ENCODE measurements at regions not wholly inside any gene's neighbourhood (a gene's known extent, or its start where the extent isn't known, plus 50 kb on each side); places are given as distances from the start of the nearest gene placed in this dataset.

DNA sequence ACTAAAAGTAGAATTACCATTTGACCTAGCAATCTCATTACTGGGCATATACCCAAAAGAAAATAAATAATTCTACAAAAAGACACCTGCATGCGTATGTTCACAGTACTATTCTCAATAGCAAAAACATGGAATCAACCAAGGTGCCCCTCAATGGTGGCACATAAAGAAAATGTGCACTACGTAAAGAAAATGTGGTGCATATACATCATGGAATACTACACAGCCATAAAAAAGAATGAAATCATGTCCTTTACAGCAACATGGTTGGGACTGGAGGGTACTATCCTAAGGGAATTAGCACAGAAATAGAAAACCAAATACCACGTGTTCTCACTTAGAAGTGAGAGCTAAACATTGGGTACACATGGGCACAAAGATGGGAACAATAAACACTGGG is 250.7 kb upstream of the TNP1 start:
- Histone ChIP-seq H3K4me3 (ENCODE audit: insufficient read depth, low read depth, low read length, poor library complexity, severe bottlenecking) (no peak overlapping the region), H3K4me1 (ENCODE audit: control insufficient read depth, insufficient read depth, low read length, poor library complexity, severe bottlenecking) (no peaks in the 10 kb centered on the region), H3K36me3 (ENCODE audit: control insufficient read depth, insufficient read depth, low read length) (no peaks in the 10 kb centered on the region), H3K9me3 (ENCODE audit: control insufficient read depth, low read length) (no peaks in the 10 kb centered on the region), H3K27me3 (replicated peaks; ENCODE audit: control insufficient read depth, insufficient read depth, low read length, poor library complexity, severe bottlenecking) (no peaks in the 10 kb centered on the region), H3K27ac (ENCODE audit: insufficient read depth, low read length, poor library complexity, severe bottlenecking) (no peak overlapping the region)
- DNase-seq, result no peak

DNA sequence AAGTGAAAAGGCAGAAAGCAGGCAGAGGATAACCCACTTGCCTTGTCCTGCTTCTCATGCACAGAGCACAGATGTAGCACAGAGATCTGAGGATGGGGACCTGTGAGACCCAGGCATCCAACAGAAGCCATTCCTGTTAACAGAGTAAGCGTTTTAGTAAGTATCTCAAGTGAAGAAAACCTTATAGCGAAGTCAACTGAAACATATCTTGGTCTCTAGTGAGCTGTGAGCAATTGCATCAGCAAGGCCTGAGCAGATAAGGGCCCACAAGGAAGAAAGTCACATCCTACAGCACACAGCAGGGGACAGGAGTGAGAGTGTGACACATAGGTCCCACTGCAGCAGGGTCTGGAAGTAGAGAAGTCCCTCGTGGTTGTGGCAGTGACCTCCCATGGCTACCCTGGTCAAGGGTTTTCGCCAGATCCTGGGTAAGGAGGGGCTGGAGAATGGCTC is 248.7 kb upstream of the TNP1 start:
- Histone ChIP-seq H3K27me3 (replicated peaks; ENCODE audit: control insufficient read depth, insufficient read depth, low read length, poor library complexity, severe bottlenecking) (no peaks in the 10 kb centered on the region), H3K36me3 (ENCODE audit: control insufficient read depth, insufficient read depth, low read length) (no peaks in the 10 kb centered on the region), H3K4me1 (ENCODE audit: control insufficient read depth, insufficient read depth, low read length, poor library complexity, severe bottlenecking) (no peaks in the 10 kb centered on the region), H3K27ac (ENCODE audit: insufficient read depth, low read length, poor library complexity, severe bottlenecking) (no peak overlapping the region), H3K4me3 (ENCODE audit: insufficient read depth, low read depth, low read length, poor library complexity, severe bottlenecking) (no peak overlapping the region), H3K9me3 (ENCODE audit: control insufficient read depth, low read length) (no peaks in the 10 kb centered on the region)
- DNase-seq, result no peak

DNA sequence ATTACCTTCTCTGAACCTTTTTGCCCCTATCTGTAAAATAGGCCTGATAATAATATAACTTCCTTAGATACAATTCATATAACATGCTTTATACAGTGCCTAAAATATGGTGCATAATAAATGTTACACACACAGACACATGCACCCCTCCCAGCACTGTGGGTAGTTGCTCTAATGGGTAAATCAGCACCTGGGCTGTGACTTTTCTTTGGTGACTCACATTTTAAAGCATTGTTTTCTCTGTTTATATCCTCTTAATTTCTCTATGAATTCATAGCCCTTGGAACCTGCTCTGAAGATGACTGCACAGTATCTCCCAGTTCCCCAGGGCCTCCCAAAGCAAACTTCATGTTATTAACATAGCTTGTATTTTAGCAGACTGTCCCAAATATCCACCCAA is 248.2 kb upstream of the TNP1 start:
- Histone ChIP-seq H3K36me3 (ENCODE audit: control insufficient read depth, insufficient read depth, low read length) (no peaks in the 10 kb centered on the region), H3K4me3 (ENCODE audit: insufficient read depth, low read depth, low read length, poor library complexity, severe bottlenecking) (no peak overlapping the region), H3K27me3 (replicated peaks; ENCODE audit: control insufficient read depth, insufficient read depth, low read length, poor library complexity, severe bottlenecking) (no peaks in the 10 kb centered on the region), H3K4me1 (ENCODE audit: control insufficient read depth, insufficient read depth, low read length, poor library complexity, severe bottlenecking) (no peaks in the 10 kb centered on the region), H3K27ac (ENCODE audit: insufficient read depth, low read length, poor library complexity, severe bottlenecking) (no peak overlapping the region), H3K9me3 (ENCODE audit: control insufficient read depth, low read length) (no peaks in the 10 kb centered on the region)
- no peak for DNase-seq

DNA sequence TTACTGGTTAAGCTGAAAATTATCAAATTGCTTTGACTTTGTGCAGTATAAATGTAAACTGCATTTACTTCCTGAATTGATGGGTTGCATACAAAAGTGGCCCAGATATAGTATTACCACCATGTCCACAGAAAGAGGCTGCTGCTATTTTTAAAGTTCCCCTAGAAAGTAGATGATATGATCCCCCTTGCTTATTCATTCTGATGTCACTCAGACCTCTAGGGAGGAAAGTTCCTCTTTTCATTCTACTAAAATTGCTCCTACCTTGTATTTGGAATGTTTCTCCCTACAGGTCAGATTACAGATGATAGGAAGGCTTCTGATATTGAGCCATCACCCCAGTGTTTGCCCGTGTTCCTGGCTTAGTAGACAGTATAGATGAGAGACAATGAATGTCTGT is 247.6 kb upstream of the TNP1 start:
- DNase-seq, result no peak
- no peak overlapping the region for H3K27ac ChIP-seq (ENCODE audit: insufficient read depth, low read length, poor library complexity, severe bottlenecking)
- H3K9me3 ChIP-seq (ENCODE audit: control insufficient read depth, low read length), result no peaks in the 10 kb centered on the region

DNA sequence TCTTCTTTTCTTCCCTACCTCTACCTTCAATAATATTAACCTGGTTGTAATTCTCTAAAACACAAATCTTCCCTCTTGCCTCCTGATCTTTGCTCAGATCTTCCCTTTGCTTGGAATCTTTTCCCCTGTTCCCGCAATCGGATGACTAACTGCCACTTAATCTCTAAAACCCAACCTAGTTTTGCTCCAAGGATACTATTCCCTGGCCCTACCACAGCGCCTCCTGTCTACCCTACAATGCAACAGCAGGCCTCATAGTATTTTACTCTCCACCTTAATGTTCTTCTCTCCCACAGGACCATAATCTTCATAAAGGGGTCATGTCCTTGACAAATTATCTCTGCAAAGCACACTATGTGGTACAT is 246.8 kb upstream of the TNP1 start:
- no peak for DNase-seq
- no peaks in the 10 kb centered on the region for H3K4me1 ChIP-seq (ENCODE audit: control insufficient read depth, insufficient read depth, low read length, poor library complexity, severe bottlenecking)
- H3K36me3 ChIP-seq (ENCODE audit: control insufficient read depth, insufficient read depth, low read length), result no peaks in the 10 kb centered on the region
- H3K4me3 ChIP-seq (ENCODE audit: insufficient read depth, low read depth, low read length, poor library complexity, severe bottlenecking), result no peak overlapping the region
- no peaks in the 10 kb centered on the region for H3K9me3 ChIP-seq (ENCODE audit: control insufficient read depth, low read length)
- H3K27ac ChIP-seq (ENCODE audit: insufficient read depth, low read length, poor library complexity, severe bottlenecking), result no peak overlapping the region
- H3K27me3 ChIP-seq (replicated peaks; ENCODE audit: control insufficient read depth, insufficient read depth, low read length, poor library complexity, severe bottlenecking), result no peaks in the 10 kb centered on the region

More for the DNA sequence above, 247.6 kb upstream of the TNP1 start:
- no peak overlapping the region for H3K4me3 ChIP-seq (ENCODE audit: insufficient read depth, low read depth, low read length, poor library complexity, severe bottlenecking)
- H3K4me1 ChIP-seq (ENCODE audit: control insufficient read depth, insufficient read depth, low read length, poor library complexity, severe bottlenecking), result no peaks in the 10 kb centered on the region
- H3K27me3 ChIP-seq (replicated peaks; ENCODE audit: control insufficient read depth, insufficient read depth, low read length, poor library complexity, severe bottlenecking), result no peaks in the 10 kb centered on the region
- no peaks in the 10 kb centered on the region for H3K36me3 ChIP-seq (ENCODE audit: control insufficient read depth, insufficient read depth, low read length)

DNA sequence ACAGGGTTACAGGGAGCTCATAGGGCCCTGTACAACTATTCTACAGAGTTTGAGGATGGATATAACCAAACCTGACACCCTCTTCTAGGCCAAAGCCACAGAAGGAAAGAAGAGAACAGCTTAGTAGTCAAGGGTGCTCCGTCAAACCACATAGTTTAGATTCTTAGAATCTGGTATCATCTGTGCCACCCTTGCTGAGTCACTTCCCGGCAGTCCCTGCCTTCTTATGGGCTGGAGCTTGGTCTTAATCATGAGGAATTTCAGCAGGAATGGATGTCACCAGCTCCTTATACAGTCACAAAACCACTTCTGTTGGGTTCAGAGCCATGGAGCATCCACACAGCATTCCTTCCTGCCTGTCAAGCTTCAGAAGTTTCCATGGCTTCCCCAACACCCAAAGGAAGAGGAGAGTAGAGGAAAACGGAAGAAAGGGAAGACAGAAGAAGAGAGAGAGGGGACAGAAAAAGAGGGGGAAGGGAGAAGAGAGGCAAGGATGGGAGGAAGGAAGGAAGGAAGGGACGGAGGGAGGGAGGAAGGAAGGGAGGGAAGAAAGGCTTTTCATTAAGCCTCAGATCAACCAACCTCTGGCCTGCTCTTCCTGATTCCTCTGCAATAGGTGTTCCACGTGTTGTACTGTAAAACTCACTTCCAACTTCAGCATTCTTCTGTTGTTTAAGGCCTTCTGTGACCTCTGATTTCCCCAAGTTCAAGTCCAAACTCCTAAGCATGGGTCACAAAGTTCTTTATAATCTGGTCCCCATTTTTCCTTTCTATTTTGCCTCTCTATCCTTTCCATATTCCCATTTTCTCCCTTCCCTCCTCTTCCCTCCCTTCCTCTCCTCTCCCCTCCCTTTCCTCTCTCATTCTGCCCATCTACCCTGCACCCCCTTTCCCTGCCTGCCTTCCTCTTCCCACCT is 246.1 kb upstream of the TNP1 start:
- no peaks in the 10 kb centered on the region for H3K36me3 ChIP-seq (ENCODE audit: control insufficient read depth, insufficient read depth, low read length)
- no peaks in the 10 kb centered on the region for H3K27me3 ChIP-seq (replicated peaks; ENCODE audit: control insufficient read depth, insufficient read depth, low read length, poor library complexity, severe bottlenecking)
- H3K4me3 ChIP-seq (ENCODE audit: insufficient read depth, low read depth, low read length, poor library complexity, severe bottlenecking), result no peak overlapping the region
- H3K27ac ChIP-seq (ENCODE audit: insufficient read depth, low read length, poor library complexity, severe bottlenecking), result no peak overlapping the region
- no peaks in the 10 kb centered on the region for H3K9me3 ChIP-seq (ENCODE audit: control insufficient read depth, low read length)
- DNase-seq, result no peak
- no peaks in the 10 kb centered on the region for H3K4me1 ChIP-seq (ENCODE audit: control insufficient read depth, insufficient read depth, low read length, poor library complexity, severe bottlenecking)

DNA sequence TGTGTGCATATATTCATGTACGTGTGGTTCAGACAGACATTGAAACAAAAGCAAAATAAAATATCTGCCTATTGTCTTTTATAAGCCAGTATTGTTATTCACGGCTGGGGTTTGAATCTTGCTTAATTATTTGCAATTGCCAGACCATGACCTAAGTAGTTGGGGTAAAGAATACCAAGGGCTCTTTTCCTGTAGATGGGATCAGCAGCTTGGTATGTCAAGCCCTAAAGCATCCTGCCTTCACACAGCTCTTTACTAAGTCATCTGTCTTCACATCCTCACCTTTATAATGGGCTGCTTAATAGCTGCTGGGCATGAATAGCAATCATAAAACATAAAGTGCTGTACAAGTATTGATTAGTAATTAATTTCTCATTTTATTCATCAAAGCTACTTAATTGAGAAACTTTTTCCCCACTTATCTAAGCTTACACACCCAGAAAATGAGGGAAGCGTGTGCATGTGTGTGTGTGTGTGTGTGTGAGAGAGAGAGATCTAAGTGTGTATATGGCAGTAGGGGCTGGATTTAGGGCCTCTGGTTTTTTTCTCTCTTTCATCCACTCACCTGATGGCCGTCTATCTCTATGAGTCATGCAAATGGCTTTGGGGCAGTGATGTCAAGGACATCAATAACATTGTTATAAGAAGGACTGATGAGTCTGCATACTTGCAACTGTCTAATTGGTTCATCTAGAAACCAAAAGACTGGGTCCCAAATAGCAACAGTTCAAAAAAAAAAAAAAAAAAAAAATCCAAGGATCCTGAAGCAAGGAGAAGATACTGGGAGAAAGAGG is 244.1 kb upstream of the TNP1 start:
- H3K4me3 ChIP-seq (ENCODE audit: insufficient read depth, low read depth, low read length, poor library complexity, severe bottlenecking), result no peak overlapping the region
- DNase-seq, result no peak
- no peaks in the 10 kb centered on the region for H3K9me3 ChIP-seq (ENCODE audit: control insufficient read depth, low read length)
- H3K36me3 ChIP-seq (ENCODE audit: control insufficient read depth, insufficient read depth, low read length), result no peaks in the 10 kb centered on the region
- H3K4me1 ChIP-seq (ENCODE audit: control insufficient read depth, insufficient read depth, low read length, poor library complexity, severe bottlenecking), result no peaks in the 10 kb centered on the region
- no peak overlapping the region for H3K27ac ChIP-seq (ENCODE audit: insufficient read depth, low read length, poor library complexity, severe bottlenecking)
- H3K27me3 ChIP-seq (replicated peaks; ENCODE audit: control insufficient read depth, insufficient read depth, low read length, poor library complexity, severe bottlenecking), result no peaks in the 10 kb centered on the region

DNA sequence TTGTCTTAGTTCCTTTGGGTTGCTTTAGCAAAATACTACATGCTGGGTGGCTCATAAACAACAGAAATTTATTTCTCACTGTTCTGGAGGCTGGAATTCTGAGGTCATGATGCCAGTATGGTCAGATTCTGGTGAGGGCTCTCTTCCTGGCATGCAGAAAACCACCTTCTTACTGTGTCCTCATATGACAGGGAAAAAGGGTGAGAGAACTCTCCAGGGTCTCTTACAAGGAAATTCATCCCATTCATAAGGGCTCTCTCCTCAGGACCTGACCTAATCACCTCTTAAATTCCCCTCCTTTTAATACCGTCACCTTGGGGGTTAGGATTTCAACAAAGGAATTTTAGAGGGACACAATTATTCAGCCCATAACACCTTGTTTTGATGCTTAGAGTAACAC is 243.1 kb upstream of the TNP1 start:
- Histone ChIP-seq H3K27ac (ENCODE audit: insufficient read depth, low read length, poor library complexity, severe bottlenecking) (no peak overlapping the region), H3K4me1 (ENCODE audit: control insufficient read depth, insufficient read depth, low read length, poor library complexity, severe bottlenecking) (no peaks in the 10 kb centered on the region), H3K4me3 (ENCODE audit: insufficient read depth, low read depth, low read length, poor library complexity, severe bottlenecking) (no peak overlapping the region), H3K36me3 (ENCODE audit: control insufficient read depth, insufficient read depth, low read length) (no peaks in the 10 kb centered on the region), H3K9me3 (ENCODE audit: control insufficient read depth, low read length) (no peaks in the 10 kb centered on the region), H3K27me3 (replicated peaks; ENCODE audit: control insufficient read depth, insufficient read depth, low read length, poor library complexity, severe bottlenecking) (no peaks in the 10 kb centered on the region)
- no peak for DNase-seq

DNA sequence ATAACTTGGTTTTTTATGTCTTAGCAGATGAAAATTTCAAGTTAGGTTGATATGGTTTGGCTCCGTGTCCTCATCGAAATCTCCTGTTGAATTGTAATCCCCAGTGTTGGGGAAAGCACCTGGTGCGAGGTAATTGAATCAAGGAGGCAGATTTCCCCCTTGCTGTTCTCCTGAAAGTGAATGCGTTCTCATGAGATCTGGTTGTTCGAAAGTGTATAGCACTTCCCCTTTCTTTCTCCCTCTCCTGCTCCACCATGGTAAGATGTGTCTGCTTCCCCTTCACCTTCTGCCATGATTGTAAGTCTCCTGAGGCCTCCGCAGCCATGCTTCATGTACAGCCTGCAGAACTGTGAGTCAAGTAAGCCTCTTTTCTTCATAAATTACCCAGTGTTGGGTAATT is 242.1 kb upstream of the TNP1 start:
- H3K36me3 ChIP-seq (ENCODE audit: control insufficient read depth, insufficient read depth, low read length), result no peaks in the 10 kb centered on the region
- no peaks in the 10 kb centered on the region for H3K4me1 ChIP-seq (ENCODE audit: control insufficient read depth, insufficient read depth, low read length, poor library complexity, severe bottlenecking)
- H3K27ac ChIP-seq (ENCODE audit: insufficient read depth, low read length, poor library complexity, severe bottlenecking), result no peak overlapping the region
- H3K4me3 ChIP-seq (ENCODE audit: insufficient read depth, low read depth, low read length, poor library complexity, severe bottlenecking), result no peak overlapping the region
- no peaks in the 10 kb centered on the region for H3K9me3 ChIP-seq (ENCODE audit: control insufficient read depth, low read length)
- DNase-seq, result no peak
- H3K27me3 ChIP-seq (replicated peaks; ENCODE audit: control insufficient read depth, insufficient read depth, low read length, poor library complexity, severe bottlenecking), result no peaks in the 10 kb centered on the region

DNA sequence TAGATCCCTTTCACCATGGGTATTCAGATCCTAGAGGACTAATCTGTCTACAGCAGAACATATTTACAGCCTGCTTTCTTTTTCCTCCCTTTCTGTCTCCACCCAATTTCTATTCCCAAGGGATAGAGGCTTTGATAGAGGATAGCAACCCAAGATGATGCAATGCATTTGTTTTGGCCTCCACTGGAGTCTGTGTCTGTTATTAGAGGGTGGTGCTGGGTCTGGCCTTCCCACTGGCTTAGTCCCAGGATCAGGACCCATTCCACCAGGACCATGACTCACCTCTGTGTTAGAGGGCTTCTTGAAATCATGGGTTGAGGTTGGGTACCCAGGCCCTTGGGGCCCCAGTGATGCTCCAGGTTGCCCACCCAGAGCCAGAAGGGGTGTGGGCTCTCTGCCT is 239.7 kb upstream of the TNP1 start:
- no peaks in the 10 kb centered on the region for H3K4me1 ChIP-seq (ENCODE audit: control insufficient read depth, insufficient read depth, low read length, poor library complexity, severe bottlenecking)
- H3K27me3 ChIP-seq (replicated peaks; ENCODE audit: control insufficient read depth, insufficient read depth, low read length, poor library complexity, severe bottlenecking), result no peaks in the 10 kb centered on the region
- no peaks in the 10 kb centered on the region for H3K36me3 ChIP-seq (ENCODE audit: control insufficient read depth, insufficient read depth, low read length)
- no peaks in the 10 kb centered on the region for H3K9me3 ChIP-seq (ENCODE audit: control insufficient read depth, low read length)
- no peak for DNase-seq
- H3K27ac ChIP-seq (ENCODE audit: insufficient read depth, low read length, poor library complexity, severe bottlenecking), result no peak overlapping the region
- H3K4me3 ChIP-seq (ENCODE audit: insufficient read depth, low read depth, low read length, poor library complexity, severe bottlenecking), result no peak overlapping the region
